ENCODE measurements at regions not wholly inside any gene's neighbourhood (a gene's known extent, or its start where the extent isn't known, plus 50 kb on each side); places are given as distances from the start of the nearest gene placed in this dataset.

DNA sequence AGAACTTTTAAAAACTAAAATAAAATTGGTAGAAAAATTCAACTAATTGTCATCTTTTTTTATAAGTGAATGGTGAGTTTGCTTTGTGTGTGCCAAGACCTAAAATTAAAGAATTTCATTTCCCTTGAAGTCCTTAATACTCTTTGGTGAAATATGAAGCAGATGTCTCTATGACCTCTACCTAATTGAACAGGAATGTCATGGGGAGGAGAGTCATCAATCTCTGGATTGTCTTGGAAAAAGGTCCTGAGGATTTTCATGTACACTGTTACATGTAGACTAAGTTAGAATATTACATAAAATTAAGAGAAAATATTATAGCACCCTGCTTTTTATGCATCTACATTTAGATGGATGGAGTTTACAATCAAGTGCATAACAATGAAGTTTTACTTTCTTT, 177.9 kb upstream of the LRP1B start:
- TF ChIP-seq HNF4G (IDR thresholded peaks at IDR 0.05) (no peak), SP1 (IDR thresholded peaks at IDR 0.05) (no peak), GABPA (IDR thresholded peaks at IDR 0.05 in 1 of 2, conservative IDR thresholded peaks at IDR 0.05 in 1 of 2) (no peak), JUND (IDR thresholded peaks at IDR 0.05) (no peak), RAD21 (IDR thresholded peaks at IDR 0.05) (no peak), YY1 (IDR thresholded peaks at IDR 0.05) (no peak), HNF4A (conservative IDR thresholded peaks at IDR 0.05) (no peak), RXRA (IDR thresholded peaks at IDR 0.05) (no peak), EGR1 (IDR thresholded peaks at IDR 0.05; ENCODE audit: low read depth in 2 of 2) (no peak)
- TF ChIP-seq, protein P1, sequence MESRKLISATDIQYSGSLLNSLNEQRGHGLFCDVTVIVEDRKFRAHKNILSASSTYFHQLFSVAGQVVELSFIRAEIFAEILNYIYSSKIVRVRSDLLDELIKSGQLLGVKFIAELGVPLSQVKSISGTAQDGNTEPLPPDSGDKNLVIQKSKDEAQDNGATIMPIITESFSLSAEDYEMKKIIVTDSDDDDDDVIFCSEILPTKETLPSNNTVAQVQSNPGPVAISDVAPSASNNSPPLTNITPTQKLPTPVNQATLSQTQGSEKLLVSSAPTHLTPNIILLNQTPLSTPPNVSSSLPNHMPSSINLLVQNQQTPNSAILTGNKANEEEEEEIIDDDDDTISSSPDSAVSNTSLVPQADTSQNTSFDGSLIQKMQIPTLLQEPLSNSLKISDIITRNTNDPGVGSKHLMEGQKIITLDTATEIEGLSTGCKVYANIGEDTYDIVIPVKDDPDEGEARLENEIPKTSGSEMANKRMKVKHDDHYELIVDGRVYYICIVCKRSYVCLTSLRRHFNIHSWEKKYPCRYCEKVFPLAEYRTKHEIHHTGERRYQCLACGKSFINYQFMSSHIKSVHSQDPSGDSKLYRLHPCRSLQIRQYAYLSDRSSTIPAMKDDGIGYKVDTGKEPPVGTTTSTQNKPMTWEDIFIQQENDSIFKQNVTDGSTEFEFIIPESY (IDR thresholded peaks at IDR 0.05): no peak
- TF ChIP-seq, protein P2, sequence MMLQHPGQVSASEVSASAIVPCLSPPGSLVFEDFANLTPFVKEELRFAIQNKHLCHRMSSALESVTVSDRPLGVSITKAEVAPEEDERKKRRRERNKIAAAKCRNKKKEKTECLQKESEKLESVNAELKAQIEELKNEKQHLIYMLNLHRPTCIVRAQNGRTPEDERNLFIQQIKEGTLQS (IDR thresholded peaks at IDR 0.05): no peak
- TF ChIP-seq, protein P3, sequence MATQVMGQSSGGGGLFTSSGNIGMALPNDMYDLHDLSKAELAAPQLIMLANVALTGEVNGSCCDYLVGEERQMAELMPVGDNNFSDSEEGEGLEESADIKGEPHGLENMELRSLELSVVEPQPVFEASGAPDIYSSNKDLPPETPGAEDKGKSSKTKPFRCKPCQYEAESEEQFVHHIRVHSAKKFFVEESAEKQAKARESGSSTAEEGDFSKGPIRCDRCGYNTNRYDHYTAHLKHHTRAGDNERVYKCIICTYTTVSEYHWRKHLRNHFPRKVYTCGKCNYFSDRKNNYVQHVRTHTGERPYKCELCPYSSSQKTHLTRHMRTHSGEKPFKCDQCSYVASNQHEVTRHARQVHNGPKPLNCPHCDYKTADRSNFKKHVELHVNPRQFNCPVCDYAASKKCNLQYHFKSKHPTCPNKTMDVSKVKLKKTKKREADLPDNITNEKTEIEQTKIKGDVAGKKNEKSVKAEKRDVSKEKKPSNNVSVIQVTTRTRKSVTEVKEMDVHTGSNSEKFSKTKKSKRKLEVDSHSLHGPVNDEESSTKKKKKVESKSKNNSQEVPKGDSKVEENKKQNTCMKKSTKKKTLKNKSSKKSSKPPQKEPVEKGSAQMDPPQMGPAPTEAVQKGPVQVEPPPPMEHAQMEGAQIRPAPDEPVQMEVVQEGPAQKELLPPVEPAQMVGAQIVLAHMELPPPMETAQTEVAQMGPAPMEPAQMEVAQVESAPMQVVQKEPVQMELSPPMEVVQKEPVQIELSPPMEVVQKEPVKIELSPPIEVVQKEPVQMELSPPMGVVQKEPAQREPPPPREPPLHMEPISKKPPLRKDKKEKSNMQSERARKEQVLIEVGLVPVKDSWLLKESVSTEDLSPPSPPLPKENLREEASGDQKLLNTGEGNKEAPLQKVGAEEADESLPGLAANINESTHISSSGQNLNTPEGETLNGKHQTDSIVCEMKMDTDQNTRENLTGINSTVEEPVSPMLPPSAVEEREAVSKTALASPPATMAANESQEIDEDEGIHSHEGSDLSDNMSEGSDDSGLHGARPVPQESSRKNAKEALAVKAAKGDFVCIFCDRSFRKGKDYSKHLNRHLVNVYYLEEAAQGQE (IDR thresholded peaks at IDR 0.05): no peak
- TF ChIP-seq, protein P4, sequence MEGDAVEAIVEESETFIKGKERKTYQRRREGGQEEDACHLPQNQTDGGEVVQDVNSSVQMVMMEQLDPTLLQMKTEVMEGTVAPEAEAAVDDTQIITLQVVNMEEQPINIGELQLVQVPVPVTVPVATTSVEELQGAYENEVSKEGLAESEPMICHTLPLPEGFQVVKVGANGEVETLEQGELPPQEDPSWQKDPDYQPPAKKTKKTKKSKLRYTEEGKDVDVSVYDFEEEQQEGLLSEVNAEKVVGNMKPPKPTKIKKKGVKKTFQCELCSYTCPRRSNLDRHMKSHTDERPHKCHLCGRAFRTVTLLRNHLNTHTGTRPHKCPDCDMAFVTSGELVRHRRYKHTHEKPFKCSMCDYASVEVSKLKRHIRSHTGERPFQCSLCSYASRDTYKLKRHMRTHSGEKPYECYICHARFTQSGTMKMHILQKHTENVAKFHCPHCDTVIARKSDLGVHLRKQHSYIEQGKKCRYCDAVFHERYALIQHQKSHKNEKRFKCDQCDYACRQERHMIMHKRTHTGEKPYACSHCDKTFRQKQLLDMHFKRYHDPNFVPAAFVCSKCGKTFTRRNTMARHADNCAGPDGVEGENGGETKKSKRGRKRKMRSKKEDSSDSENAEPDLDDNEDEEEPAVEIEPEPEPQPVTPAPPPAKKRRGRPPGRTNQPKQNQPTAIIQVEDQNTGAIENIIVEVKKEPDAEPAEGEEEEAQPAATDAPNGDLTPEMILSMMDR (IDR thresholded peaks at IDR 0.05; ENCODE audit: low read depth, low read length, missing input control): no peak
- TF ChIP-seq, protein P5, sequence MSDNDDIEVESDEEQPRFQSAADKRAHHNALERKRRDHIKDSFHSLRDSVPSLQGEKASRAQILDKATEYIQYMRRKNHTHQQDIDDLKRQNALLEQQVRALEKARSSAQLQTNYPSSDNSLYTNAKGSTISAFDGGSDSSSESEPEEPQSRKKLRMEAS (IDR thresholded peaks at IDR 0.05): no peak
- no peak overlapping the region for H3K4me3 ChIP-seq (ENCODE audit: low read depth in 1 of 3, low read length in 3 of 3)
- no peaks in the 10 kb centered on the region for H3K27me3 ChIP-seq (ENCODE audit: control insufficient read depth in 4 of 4, insufficient read depth in 4 of 4, low read length in 3 of 4)
- no peak overlapping the region for H3K9ac ChIP-seq (ENCODE audit: low read depth in 1 of 2, low read length in 2 of 2)
- no peaks in the 10 kb centered on the region for H3K36me3 ChIP-seq (ENCODE audit: control insufficient read depth in 4 of 4, insufficient read depth in 3 of 4, low read depth in 1 of 4, low read length in 3 of 4)
- no peaks in the 10 kb centered on the region for H3K4me1 ChIP-seq (ENCODE audit: control insufficient read depth in 4 of 4, insufficient read depth in 4 of 4, low read length in 3 of 4)
- no peak for DNase-seq (ENCODE audit: low spot score)
- H3K27ac ChIP-seq (ENCODE audit: low read depth in 1 of 2, low read length in 2 of 2): no peak overlapping the region
- peaks cover 0 to 4% (median 2%) of the 10 kb centered on the region in 4 donors for H3K9me3 ChIP-seq (ENCODE audit: control insufficient read depth in 4 of 4, low read length in 3 of 4)

DNA sequence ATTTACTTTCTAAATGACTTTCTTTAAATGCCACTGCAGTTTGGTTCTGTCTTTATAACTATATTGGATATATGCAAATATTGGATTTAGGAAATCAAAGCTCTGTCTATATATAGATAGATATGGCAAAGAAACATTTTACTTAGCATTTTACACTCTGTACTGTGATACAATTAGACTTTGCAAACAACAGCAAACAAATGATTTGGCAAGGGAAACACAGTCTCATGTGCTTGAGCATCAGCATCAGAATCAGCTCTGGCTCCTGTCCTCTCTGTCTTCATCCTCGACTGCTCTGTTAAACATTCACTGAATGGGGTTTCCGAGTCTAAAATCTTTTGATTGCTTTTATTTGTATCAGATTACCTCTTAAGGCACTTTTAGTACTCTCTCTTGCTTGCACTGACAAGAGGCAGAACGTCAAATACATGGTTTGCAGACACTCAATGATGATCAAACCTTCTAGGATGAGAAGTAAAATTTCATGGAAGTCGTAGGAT, 176.8 kb upstream of the LRP1B start:
- H3K9me3 ChIP-seq (ENCODE audit: control insufficient read depth in 4 of 4, low read length in 3 of 4): peaks cover 0 to 4% (median 2%) of the 10 kb centered on the region in 4 donors
- no peaks in the 10 kb centered on the region for H3K4me1 ChIP-seq (ENCODE audit: control insufficient read depth in 4 of 4, insufficient read depth in 4 of 4, low read length in 3 of 4)

More for the DNA sequence above, 176.8 kb upstream of the LRP1B start:
- no peak for TF ChIP-seq FOXA2 (IDR thresholded peaks at IDR 0.05)
- no peak for TF ChIP-seq EGR1 (IDR thresholded peaks at IDR 0.05; ENCODE audit: low read depth in 2 of 2)
- TF ChIP-seq, protein P2 (IDR thresholded peaks at IDR 0.05): no peak
- Histone ChIP-seq H3K9ac (ENCODE audit: low read depth in 1 of 2, low read length in 2 of 2) (no peak overlapping the region), H3K27me3 (ENCODE audit: control insufficient read depth in 4 of 4, insufficient read depth in 4 of 4, low read length in 3 of 4) (no peaks in the 10 kb centered on the region), H3K27ac (ENCODE audit: low read depth in 1 of 2, low read length in 2 of 2) (no peak overlapping the region), H3K36me3 (ENCODE audit: control insufficient read depth in 4 of 4, insufficient read depth in 3 of 4, low read depth in 1 of 4, low read length in 3 of 4) (no peaks in the 10 kb centered on the region), H3K4me3 (ENCODE audit: low read depth in 1 of 3, low read length in 3 of 3) (no peak overlapping the region)
- 56% methylated on average over 4 of the region's 4 CpGs for WGBS
- DNase-seq (ENCODE audit: low spot score): no peak
